ENCODE measurements at regions not wholly inside any gene's neighbourhood (a gene's known extent, or its start where the extent isn't known, plus 50 kb on each side); places are given as distances from the start of the nearest gene placed in this dataset.

- Histone ChIP-seq H3K9me3 (ENCODE audit: control insufficient read depth, insufficient read depth, low read depth, low read length) (no peaks in the 10 kb centered on the region), H3K27ac (ENCODE audit: low read length) (no peak overlapping the region), H3K27me3 (ENCODE audit: control insufficient read depth, insufficient read depth, low read length) (no peaks in the 10 kb centered on the region), H3K4me1 (ENCODE audit: control insufficient read depth, insufficient read depth, low read length) (no peaks in the 10 kb centered on the region), H3K36me3 (ENCODE audit: control insufficient read depth, insufficient read depth, low read length) (no peaks in the 10 kb centered on the region), H3K4me3 (ENCODE audit: low read depth in 2 of 2, low read length in 2 of 2) (no peak overlapping the region)
- ATAC-seq (no peak), DNase-seq (ENCODE audit: low read depth, low spot score) (no peak)
- no peak for TF ChIP-seq POLR2AphosphoS5 (IDR thresholded peaks at IDR 0.05; ENCODE audit: low read depth, low read length)
- no peak for TF ChIP-seq TCF7L2 (IDR thresholded peaks at IDR 0.05; ENCODE audit: low read depth, low read length)
- TF ChIP-seq, protein P1, sequence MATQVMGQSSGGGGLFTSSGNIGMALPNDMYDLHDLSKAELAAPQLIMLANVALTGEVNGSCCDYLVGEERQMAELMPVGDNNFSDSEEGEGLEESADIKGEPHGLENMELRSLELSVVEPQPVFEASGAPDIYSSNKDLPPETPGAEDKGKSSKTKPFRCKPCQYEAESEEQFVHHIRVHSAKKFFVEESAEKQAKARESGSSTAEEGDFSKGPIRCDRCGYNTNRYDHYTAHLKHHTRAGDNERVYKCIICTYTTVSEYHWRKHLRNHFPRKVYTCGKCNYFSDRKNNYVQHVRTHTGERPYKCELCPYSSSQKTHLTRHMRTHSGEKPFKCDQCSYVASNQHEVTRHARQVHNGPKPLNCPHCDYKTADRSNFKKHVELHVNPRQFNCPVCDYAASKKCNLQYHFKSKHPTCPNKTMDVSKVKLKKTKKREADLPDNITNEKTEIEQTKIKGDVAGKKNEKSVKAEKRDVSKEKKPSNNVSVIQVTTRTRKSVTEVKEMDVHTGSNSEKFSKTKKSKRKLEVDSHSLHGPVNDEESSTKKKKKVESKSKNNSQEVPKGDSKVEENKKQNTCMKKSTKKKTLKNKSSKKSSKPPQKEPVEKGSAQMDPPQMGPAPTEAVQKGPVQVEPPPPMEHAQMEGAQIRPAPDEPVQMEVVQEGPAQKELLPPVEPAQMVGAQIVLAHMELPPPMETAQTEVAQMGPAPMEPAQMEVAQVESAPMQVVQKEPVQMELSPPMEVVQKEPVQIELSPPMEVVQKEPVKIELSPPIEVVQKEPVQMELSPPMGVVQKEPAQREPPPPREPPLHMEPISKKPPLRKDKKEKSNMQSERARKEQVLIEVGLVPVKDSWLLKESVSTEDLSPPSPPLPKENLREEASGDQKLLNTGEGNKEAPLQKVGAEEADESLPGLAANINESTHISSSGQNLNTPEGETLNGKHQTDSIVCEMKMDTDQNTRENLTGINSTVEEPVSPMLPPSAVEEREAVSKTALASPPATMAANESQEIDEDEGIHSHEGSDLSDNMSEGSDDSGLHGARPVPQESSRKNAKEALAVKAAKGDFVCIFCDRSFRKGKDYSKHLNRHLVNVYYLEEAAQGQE (IDR thresholded peaks at IDR 0.05; ENCODE audit: insufficient read depth in 1 of 2, low read depth in 2 of 2, low read length in 1 of 2) = no peak
- no peak for TF ChIP-seq SIN3A (IDR thresholded peaks at IDR 0.05; ENCODE audit: borderline replicate concordance, insufficient read depth, low read depth, low read length)
- TF ChIP-seq CTCF (IDR thresholded peaks at IDR 0.05) = no peak
- no TSS peak for BruUV-seq (replicated peaks)
- intact Hi-C loops (cut with micrococcal nuclease; ENCODE audit: unreplicated experiment) (no loop called here), in situ Hi-C loops (cut with HindIII; ENCODE audit: low pct_unique_long_range_greater_than_20kb, low sequenced_read_pairs) (no loop called here)
- CTCF ChIA-PET = no interaction called here
- POLR2A ChIA-PET = no interaction called here
Observed at GRCh38 chr12:24688601-24689000, 260.3 kb downstream of the BCAT1 start.

DNA sequence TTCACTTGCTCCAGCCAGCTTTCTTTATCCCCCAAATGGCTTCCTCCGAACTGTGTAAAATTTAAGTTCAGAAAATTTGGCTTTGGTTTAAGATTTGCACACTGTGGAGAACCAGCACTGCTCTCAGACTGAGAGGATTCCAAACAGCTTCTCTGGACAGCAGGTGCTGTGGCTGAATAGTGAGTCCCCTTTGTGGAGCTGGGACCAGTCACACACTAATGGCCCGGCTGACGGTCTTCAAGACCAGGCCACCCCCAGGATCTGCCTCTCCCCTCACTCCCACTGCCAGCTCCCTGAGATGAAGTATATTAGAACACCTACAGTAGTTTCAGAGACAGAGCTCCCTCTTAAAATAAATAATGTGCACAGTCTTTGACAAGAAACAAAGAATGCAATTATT lies 267.3 kb downstream of the BCAT1 start:
- no peak for DNase-seq (ENCODE audit: low read depth, low spot score)
- ChIA-PET CTCF (no interaction called here), POLR2A (no interaction called here)
- BruUV-seq (replicated peaks) = no TSS peak
- H3K9me3 ChIP-seq (ENCODE audit: control insufficient read depth, insufficient read depth, low read depth, low read length) = peaks cover 2% of the 10 kb centered on the region; the same call in 1 of the 2 replicates
- in situ Hi-C loops (cut with HindIII; ENCODE audit: low pct_unique_long_range_greater_than_20kb, low sequenced_read_pairs) = no loop called here
- H3K4me1 ChIP-seq (ENCODE audit: control insufficient read depth, insufficient read depth, low read length) = no peaks in the 10 kb centered on the region
- ATAC-seq = no peak
- intact Hi-C loops (cut with micrococcal nuclease; ENCODE audit: unreplicated experiment) = no loop called here
- no peaks in the 10 kb centered on the region for H3K36me3 ChIP-seq (ENCODE audit: control insufficient read depth, insufficient read depth, low read length)
- no peak overlapping the region for H3K4me3 ChIP-seq (ENCODE audit: low read depth in 2 of 2, low read length in 2 of 2)
- H3K27ac ChIP-seq (ENCODE audit: low read length) = no peak overlapping the region
- H3K27me3 ChIP-seq (ENCODE audit: control insufficient read depth, insufficient read depth, low read length) = no peaks in the 10 kb centered on the region
- TF ChIP-seq POLR2AphosphoS5 (IDR thresholded peaks at IDR 0.05; ENCODE audit: low read depth, low read length) = no peak
- no peak for TF ChIP-seq SIN3A (IDR thresholded peaks at IDR 0.05; ENCODE audit: borderline replicate concordance, insufficient read depth, low read depth, low read length)
- no peak for TF ChIP-seq TCF7L2 (IDR thresholded peaks at IDR 0.05; ENCODE audit: low read depth, low read length)
- no peak for TF ChIP-seq CTCF (IDR thresholded peaks at IDR 0.05)
- TF ChIP-seq, protein P1 (IDR thresholded peaks at IDR 0.05; ENCODE audit: insufficient read depth in 1 of 2, low read depth in 2 of 2, low read length in 1 of 2) = no peak

Measured in Panc1 (cell line).